T-helper 2 cell treated with Interferon-gamma antibody and Interleukin-4, amounts not matched to agents 5 μg/mL and 100 μg/mL, for 36 hours (primary cell): ENCODE measurements at regions not wholly inside any gene's neighbourhood (a gene's known extent, or its start where the extent isn't known, plus 50 kb on each side); places are given as distances from the start of the nearest gene placed in this dataset.

Experiments used
- DNase-seq: peaks from one replicate; pipeline ENCODE4 v3.0.0; 2021; ENCODE audit warnings: low spot score
- H3K27ac Mint-ChIP-seq: one replicate; pipeline ENCODE4 v1.8.0; 2021; ENCODE audit warnings: mild to moderate bottlenecking, mixed read lengths
- H3K27me3 Mint-ChIP-seq: one replicate; pipeline ENCODE4 v1.8.0; 2021; ENCODE audit warnings: low read depth, mixed read lengths
- H3K36me3 Mint-ChIP-seq: one replicate; pipeline ENCODE4 v1.8.0; 2021; ENCODE audit warnings: low read depth, mixed read lengths
- H3K4me1 Mint-ChIP-seq: one replicate; pipeline ENCODE4 v1.8.0; 2021; ENCODE audit warnings: low read depth, mixed read lengths
- H3K4me3 Mint-ChIP-seq: one replicate; pipeline ENCODE4 v1.8.0; 2022; ENCODE audit warnings: mild to moderate bottlenecking, moderate library complexity, mixed read lengths
- H3K9me3 Mint-ChIP-seq: one replicate; pipeline ENCODE4 v1.8.0; 2021; ENCODE audit warnings: mixed read lengths

DNA sequence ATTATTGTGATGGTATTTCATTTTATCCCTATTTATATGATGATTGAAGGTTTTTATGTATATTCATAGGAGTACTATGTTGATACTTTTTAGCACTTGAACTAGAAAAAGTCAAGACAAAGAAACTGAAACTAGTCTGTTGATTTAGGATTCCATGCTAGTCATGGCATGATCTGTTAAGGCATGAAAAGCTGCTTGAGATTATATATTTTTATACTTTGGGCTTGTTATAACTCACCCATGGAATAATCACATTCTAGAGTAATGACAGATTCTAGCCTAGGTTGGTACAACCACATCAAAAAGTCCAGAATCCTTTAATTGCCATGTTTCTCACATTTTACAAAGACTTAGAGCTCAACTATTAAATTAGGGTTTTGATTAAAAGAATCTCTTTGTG is 472.6 kb upstream of the CELF4 start:
- H3K4me1 Mint-ChIP-seq: no peaks in the 10 kb centered on the region
- H3K27ac Mint-ChIP-seq: no peak overlapping the region
- H3K9me3 Mint-ChIP-seq: peaks cover 4% of the 10 kb centered on the region
- DNase-seq: no peak
- no peaks in the 10 kb centered on the region for H3K27me3 Mint-ChIP-seq
- H3K36me3 Mint-ChIP-seq: no peaks in the 10 kb centered on the region
- no peak overlapping the region for H3K4me3 Mint-ChIP-seq

DNA sequence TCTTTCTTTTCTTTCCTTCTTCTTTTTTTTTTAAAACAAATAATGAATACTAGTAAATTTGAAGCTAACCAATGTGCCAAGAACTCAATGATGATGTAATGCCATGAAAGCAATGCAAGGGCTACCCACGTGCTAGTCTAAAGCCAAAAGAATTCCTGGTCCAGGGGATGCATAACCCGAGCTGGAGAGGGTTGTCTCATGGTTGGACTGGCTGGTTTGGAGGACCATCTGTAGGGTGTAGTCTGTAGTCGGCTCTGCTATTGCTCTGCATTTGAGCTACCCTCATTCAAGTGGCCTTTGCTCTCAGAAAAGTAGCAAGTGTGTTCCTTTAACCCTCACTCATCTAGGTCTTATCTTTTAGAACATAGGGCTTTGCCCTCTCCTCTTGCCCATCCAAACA is 469.6 kb upstream of the CELF4 start:
- DNase-seq: no peak
- Mint-ChIP-seq H3K36me3 (no peaks in the 10 kb centered on the region), H3K4me1 (no peaks in the 10 kb centered on the region), H3K4me3 (no peak overlapping the region), H3K27me3 (no peaks in the 10 kb centered on the region), H3K27ac (no peak overlapping the region), H3K9me3 (no peaks in the 10 kb centered on the region)

DNA sequence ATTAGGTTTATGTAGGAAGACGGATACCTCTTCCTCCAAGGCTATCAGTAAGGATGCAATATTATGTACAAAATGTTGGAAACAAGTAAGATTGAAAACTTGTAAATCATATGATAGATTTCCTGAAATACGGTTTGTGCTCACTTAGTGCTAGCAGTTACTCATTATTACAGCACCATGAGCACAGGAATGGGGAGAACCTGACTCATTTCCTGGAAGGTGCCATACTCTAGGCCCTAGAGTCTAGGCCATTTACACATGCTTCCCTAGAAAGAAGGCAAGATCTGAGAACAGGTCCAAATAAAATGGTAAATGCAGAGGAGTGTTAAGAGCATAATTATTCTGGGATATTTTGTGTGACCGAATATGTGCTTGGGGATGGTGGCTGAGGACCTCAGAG is 467.7 kb upstream of the CELF4 start:
- Mint-ChIP-seq H3K36me3 (no peaks in the 10 kb centered on the region), H3K27me3 (no peaks in the 10 kb centered on the region), H3K27ac (no peak overlapping the region), H3K9me3 (no peaks in the 10 kb centered on the region), H3K4me3 (no peak overlapping the region), H3K4me1 (no peaks in the 10 kb centered on the region)
- DNase-seq: no peak

DNA sequence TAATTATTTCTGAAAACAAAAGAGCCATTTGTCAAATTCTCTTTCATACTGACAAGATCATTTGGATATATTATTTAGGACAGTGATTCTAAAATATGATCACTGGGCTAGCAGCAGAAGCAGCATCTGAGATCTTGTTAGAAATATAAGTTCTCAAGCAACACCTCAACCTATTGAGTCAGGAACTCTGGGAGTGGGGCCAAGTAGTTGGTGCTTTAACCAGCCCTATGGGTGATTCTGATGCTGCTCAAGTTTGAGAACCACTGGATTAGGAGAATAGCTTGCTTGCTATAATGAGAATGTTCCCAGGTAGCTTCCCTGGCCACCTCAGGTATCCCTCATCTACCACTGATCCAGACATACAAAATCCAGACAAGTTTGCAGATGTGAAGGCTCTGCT is 466.9 kb upstream of the CELF4 start:
- DNase-seq: no peak
- H3K4me3 Mint-ChIP-seq: no peak overlapping the region
- no peaks in the 10 kb centered on the region for H3K36me3 Mint-ChIP-seq
- no peaks in the 10 kb centered on the region for H3K9me3 Mint-ChIP-seq
- no peak overlapping the region for H3K27ac Mint-ChIP-seq
- H3K4me1 Mint-ChIP-seq: no peaks in the 10 kb centered on the region
- H3K27me3 Mint-ChIP-seq: no peaks in the 10 kb centered on the region

DNA sequence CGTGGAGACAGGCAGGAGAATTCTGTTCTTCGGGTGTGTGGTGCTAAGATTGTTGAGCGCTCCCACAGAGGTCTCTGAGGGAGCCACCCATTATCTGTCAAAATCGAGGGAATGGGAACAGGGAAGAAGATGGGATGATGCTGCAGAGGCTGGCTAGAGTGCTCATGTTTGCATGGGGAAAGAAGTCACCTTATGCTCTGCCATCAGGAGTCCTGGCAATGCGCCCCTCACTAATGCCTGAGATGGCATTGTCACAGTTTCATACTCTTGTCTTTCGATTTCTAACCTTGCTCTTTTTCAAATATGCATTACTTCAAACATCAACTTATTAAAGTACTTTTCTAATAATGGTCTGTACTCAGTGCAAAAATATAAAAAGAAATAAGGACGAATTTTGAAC is 463.3 kb upstream of the CELF4 start:
- no peaks in the 10 kb centered on the region for H3K36me3 Mint-ChIP-seq
- DNase-seq: no peak
- no peaks in the 10 kb centered on the region for H3K9me3 Mint-ChIP-seq
- no peaks in the 10 kb centered on the region for H3K4me1 Mint-ChIP-seq
- H3K4me3 Mint-ChIP-seq: no peak overlapping the region
- no peak overlapping the region for H3K27ac Mint-ChIP-seq
- no peaks in the 10 kb centered on the region for H3K27me3 Mint-ChIP-seq

DNA sequence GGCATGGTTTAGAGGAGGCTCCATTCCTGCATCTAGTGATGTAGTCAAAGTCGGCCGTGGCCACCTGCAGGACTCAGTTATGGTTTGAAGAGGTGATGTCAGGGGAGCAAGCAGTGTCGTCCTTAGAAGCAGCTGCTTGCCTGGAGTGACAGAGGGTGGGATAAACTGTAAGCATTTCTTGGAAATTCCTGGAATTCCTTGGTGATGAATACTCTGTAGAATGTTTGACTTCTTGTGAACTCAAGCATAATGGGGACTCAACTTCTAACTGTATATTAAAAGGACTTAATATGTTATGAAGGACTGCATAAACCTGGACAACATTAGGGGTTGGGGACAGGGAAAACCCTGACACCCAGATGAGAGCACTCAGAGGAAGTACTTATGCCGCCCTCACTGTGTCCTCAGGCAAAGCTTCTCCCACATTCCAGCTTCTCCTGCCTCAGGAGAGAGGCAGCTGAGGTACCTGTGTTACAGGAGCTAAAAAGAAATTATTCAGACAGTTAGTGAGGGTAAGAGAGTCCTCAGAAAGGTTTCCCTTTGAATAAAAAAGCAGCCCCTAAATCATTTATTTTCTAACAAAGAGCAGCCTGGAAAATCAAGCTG is 459.9 kb upstream of the CELF4 start:
- Mint-ChIP-seq H3K9me3 (no peaks in the 10 kb centered on the region), H3K36me3 (no peaks in the 10 kb centered on the region), H3K4me1 (no peaks in the 10 kb centered on the region), H3K27me3 (no peaks in the 10 kb centered on the region), H3K27ac (no peak overlapping the region), H3K4me3 (no peak overlapping the region)
- DNase-seq: no peak

DNA sequence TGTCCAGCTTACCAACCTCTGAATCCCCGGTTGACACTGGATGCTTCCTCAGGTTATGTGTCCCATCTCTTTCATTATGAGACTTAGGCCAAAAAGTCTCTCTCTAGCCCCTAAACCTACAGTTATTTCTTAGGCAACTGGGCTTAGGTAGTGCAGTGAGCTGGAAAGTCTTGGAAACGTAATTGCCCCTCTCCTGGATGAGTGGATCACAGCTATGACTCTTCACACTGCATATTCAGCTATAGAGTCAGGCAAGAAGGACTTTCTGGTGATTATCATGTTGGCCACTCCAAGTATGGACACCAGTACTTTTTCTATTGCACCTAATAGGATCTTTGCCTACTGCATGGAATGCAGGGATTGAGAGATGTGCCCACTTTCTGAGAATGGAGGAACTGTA is 458.3 kb upstream of the CELF4 start:
- no peaks in the 10 kb centered on the region for H3K4me1 Mint-ChIP-seq
- H3K9me3 Mint-ChIP-seq: no peaks in the 10 kb centered on the region

DNA sequence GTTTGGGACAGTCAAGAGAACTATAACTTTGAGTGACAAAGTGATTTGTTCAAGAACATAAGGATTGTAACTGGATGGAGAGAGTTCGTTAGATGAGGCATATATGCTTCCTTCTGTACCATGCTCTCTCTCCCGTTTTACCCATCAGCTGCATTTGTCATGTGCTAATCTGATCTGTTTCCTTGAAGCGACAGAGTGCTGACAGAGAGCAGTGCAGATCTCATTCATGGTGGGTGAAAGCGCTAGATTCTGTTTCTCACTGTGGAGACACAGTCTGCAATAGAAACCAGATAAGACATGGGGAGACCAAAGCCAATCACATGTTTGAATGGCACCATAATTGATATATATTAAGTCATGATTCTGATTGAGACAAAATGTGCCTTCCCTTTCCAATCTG is 456.6 kb upstream of the CELF4 start:
- Mint-ChIP-seq H3K4me1 (no peaks in the 10 kb centered on the region), H3K27me3 (no peaks in the 10 kb centered on the region), H3K36me3 (no peaks in the 10 kb centered on the region), H3K9me3 (no peaks in the 10 kb centered on the region), H3K27ac (no peak overlapping the region), H3K4me3 (no peak overlapping the region)
- no peak for DNase-seq

More for the DNA sequence above, 458.3 kb upstream of the CELF4 start:
- Mint-ChIP-seq H3K27ac (no peak overlapping the region), H3K27me3 (no peaks in the 10 kb centered on the region), H3K36me3 (no peaks in the 10 kb centered on the region), H3K4me3 (no peak overlapping the region)
- DNase-seq: no peak

DNA sequence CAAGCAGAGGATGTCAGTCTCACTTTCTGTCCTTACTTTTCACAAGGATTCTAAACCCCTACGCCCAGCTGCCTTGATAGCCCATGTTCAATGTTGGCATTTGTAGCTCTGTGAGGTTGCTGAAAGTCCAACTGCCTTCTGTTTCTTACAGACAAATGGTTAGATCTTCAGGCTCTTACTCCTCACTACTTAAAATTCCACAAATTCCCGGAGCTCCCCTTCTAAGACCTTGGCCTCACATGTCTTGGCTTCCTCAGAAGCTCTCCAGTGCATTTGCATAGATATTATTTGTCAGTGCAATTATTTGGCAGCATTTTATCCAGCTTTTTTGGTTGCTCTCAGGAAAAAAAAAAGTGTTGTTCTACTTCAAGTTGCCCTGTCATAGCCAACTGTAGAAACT is 453.7 kb upstream of the CELF4 start:
- DNase-seq: no peak
- Mint-ChIP-seq H3K27me3 (no peaks in the 10 kb centered on the region), H3K27ac (no peak overlapping the region), H3K9me3 (peaks cover 11% of the 10 kb centered on the region), H3K4me1 (no peaks in the 10 kb centered on the region), H3K36me3 (no peaks in the 10 kb centered on the region), H3K4me3 (no peak overlapping the region)

DNA sequence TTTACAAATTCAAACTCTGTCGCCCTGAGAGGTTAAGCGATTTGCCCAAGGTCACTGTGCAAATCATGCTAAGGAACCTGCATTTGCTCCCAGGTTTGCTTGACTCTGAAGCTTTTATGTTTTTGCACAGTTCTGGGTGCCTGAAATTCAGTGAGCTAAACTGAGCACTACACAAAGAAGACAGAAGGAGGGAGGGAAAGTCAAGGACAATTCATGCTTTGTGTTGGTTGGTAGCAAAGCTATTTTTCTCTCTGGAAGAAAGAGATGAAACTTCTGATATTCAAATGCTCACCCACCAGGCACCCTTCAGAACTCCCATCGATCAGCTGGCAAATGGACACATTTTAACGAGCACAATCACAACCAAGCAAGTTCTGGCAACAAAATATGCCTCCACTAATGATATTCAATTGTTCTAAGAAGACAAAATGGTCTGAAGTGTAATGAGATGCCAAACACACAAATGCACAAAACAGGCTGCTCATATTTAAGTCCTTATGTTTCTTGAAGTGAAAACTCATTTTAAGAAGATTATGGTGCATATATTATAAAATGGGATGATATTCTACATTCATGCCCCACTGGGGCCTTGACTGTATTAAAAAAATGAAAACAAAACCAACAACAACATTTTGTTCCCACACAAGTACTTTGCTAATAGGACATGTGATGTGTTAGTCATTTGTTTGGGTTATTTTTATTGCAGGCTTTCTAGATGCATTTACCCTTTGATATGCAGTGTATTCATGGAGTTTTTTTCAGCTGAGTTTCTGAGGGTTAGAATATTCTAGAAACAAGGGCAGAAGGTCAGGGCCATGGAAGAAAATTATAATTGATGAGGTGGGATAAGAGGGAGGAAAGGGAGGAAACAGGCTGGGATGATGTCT is 445.6 kb upstream of the CELF4 start:
- H3K9me3 Mint-ChIP-seq: peaks cover 6% of the 10 kb centered on the region
- no peak overlapping the region for H3K27ac Mint-ChIP-seq
- DNase-seq: no peak
- H3K4me1 Mint-ChIP-seq: no peaks in the 10 kb centered on the region
- no peaks in the 10 kb centered on the region for H3K36me3 Mint-ChIP-seq
- no peak overlapping the region for H3K4me3 Mint-ChIP-seq
- no peaks in the 10 kb centered on the region for H3K27me3 Mint-ChIP-seq

DNA sequence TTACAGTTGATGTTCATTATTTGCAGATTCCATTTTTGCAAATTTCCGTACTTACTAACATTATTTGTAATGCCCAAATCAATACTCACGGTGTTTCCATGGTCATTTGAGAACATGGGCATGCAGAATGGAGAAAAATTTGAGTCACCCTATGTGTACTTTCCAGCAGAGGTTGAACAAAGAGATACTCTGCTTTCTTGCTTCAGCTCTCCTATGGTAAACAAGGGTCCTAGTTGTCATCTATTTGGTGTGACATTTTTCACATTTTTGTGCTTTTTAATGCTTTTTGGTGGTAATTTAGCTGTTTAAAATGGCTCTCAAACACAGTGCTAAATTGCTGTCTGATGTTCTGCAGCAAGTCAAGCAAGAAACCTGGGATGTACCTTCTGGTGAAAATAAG is 444.4 kb upstream of the CELF4 start:
- no peaks in the 10 kb centered on the region for H3K27me3 Mint-ChIP-seq
- no peaks in the 10 kb centered on the region for H3K4me1 Mint-ChIP-seq
- no peaks in the 10 kb centered on the region for H3K9me3 Mint-ChIP-seq

DNA sequence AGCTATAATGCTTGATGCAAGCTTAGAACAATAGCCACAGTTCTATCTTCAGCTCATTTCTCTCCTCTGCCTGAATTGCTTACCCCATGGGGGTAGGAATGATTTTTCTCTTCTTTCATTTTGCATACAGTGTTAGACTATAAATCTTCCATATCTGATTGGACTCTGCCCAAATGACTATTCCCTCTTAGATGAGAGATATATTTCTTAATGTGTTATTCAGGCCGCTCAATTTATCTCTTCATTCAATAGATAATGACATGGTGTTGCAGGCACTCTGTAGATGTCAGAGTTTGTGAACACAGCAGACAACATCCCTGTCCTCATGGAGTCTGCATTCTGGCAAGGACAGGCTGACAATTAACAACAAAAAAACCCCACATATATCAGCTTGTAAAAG is 443.7 kb upstream of the CELF4 start:
- Mint-ChIP-seq H3K27me3 (no peaks in the 10 kb centered on the region), H3K27ac (no peak overlapping the region), H3K36me3 (no peaks in the 10 kb centered on the region), H3K4me1 (no peaks in the 10 kb centered on the region), H3K9me3 (no peaks in the 10 kb centered on the region), H3K4me3 (no peak overlapping the region)
- no peak for DNase-seq

More for the DNA sequence above, 444.4 kb upstream of the CELF4 start:
- no peak overlapping the region for H3K4me3 Mint-ChIP-seq
- no peaks in the 10 kb centered on the region for H3K36me3 Mint-ChIP-seq
- no peak for DNase-seq
- no peak overlapping the region for H3K27ac Mint-ChIP-seq

DNA sequence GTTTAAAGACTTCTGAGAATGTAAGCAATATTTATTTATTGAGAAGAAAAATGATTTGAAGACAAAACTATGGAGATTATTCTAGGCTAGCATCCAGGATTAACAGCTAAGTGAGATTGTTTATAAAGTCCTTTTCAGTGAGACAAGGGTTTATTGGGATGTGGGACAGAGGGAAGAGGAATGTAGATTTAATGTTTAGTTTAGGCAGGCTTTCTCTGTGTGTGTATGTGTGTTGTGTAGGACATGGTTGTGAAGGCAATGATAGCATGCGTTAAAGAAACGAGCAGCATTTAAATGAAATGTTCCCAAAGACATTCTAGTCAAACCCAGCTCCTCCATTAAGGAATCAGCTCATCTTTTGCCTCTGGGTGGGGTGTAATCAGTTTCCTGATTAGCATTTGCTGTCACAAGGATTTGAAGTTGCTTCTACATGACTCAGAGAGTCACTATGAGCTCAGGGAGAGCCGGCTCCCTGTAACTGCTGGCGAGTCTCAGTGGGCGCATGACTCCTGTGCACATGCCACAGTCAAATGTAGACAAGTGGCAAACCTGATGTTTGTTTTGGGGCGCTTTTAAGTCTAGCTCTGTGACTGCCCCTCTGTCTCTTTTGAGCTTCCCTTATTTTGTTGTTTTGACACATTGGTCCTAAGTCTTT is 442.2 kb upstream of the CELF4 start:
- H3K27me3 Mint-ChIP-seq: no peaks in the 10 kb centered on the region
- no peak overlapping the region for H3K27ac Mint-ChIP-seq
- H3K4me3 Mint-ChIP-seq: no peak overlapping the region
- no peaks in the 10 kb centered on the region for H3K4me1 Mint-ChIP-seq
- DNase-seq: no peak
- H3K36me3 Mint-ChIP-seq: no peaks in the 10 kb centered on the region
- no peaks in the 10 kb centered on the region for H3K9me3 Mint-ChIP-seq

DNA sequence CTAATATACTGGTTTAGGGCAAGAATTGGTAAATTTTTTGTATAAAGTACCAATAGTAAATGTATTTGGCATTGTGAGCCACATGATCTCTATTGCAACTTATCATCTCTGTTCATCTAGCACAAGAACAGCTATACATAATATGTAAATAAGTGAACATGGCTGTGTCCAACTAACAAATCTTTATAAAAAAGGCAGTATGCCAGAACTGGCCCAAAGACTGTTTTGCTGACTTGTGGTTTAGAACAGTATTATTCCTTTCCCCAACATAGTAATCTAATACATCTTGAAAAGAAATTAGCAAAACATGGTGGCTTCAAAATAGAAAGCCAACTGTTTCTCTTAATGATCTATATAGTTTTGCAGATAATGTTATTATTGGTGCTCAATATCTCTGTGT is 441.4 kb upstream of the CELF4 start:
- H3K4me1 Mint-ChIP-seq: no peaks in the 10 kb centered on the region
- no peak overlapping the region for H3K4me3 Mint-ChIP-seq
- no peak for DNase-seq
- no peaks in the 10 kb centered on the region for H3K36me3 Mint-ChIP-seq
- H3K27me3 Mint-ChIP-seq: no peaks in the 10 kb centered on the region
- no peaks in the 10 kb centered on the region for H3K9me3 Mint-ChIP-seq
- H3K27ac Mint-ChIP-seq: no peak overlapping the region
